ENCODE measurements at regions not wholly inside any gene's neighbourhood (a gene's known extent, or its start where the extent isn't known, plus 50 kb on each side); places are given as distances from the start of the nearest gene placed in this dataset.

DNA sequence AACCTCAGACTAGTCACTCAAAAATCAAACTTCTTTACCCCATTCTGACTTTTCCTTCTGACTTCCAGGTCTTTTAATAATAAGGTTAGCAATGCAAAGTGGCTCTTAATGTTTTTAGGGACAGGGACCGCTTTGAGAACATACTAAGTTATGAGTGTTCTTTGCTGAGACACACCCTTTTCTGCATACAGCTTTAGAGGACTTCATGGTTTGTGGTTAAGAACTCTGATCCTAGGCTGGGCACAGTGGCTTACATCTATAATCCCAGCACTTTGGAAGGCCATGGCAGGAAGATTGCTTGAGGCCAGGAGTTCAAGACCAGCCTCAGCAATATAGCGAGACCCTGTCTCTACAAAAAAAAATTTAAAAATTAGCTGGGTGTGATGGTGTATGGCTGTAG lies 85.8 kb upstream of the CACNA2D3 start:
- TF ChIP-seq, protein P1, sequence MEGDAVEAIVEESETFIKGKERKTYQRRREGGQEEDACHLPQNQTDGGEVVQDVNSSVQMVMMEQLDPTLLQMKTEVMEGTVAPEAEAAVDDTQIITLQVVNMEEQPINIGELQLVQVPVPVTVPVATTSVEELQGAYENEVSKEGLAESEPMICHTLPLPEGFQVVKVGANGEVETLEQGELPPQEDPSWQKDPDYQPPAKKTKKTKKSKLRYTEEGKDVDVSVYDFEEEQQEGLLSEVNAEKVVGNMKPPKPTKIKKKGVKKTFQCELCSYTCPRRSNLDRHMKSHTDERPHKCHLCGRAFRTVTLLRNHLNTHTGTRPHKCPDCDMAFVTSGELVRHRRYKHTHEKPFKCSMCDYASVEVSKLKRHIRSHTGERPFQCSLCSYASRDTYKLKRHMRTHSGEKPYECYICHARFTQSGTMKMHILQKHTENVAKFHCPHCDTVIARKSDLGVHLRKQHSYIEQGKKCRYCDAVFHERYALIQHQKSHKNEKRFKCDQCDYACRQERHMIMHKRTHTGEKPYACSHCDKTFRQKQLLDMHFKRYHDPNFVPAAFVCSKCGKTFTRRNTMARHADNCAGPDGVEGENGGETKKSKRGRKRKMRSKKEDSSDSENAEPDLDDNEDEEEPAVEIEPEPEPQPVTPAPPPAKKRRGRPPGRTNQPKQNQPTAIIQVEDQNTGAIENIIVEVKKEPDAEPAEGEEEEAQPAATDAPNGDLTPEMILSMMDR (IDR thresholded peaks at IDR 0.05), result no peak
- TF ChIP-seq POLR2AphosphoS5 (IDR thresholded peaks at IDR 0.05) (no peak), POLR2A (IDR thresholded peaks at IDR 0.05) (no peak)

All from breast epithelium (tissue), 3 donors.